HepG2 (cell line): ENCODE measurements at regions not wholly inside any gene's neighbourhood (a gene's known extent, or its start where the extent isn't known, plus 50 kb on each side); places are given as distances from the start of the nearest gene placed in this dataset.
A peak's percentile ranks its signal among the peaks of the same experiment; 100 is the strongest.

Experiments
- ATAC-seq: fragments of 200-7000 bp; cut with Tn5 transposase; 3 replicates; pipeline ENCODE4 v1.9.1; 2020; ENCODE audit warnings: mild to moderate bottlenecking, moderate library complexity
- BruUV-seq: library from RNA; stranded (reverse); fragments of 400-500 nt; replicated peaks from 2 replicates; lab custom pipeline; 2021; lab: Mats Ljungman, UMichigan
- CTCF ChIA-PET: fragments of 300-600 bp; formaldehyde crosslinking; extraction: SDS; loops from one replicate; lab custom pipeline; 2021; ENCODE audit warnings: low total read pairs, inconsistent platforms, low intra/inter-chr PET ratio; lab: Yijun Ruan, JAX
- POLR2A ChIA-PET: fragments of 350-600 bp; sonication (Branson Sonifier 250); formaldehyde crosslinking; loops from one replicate; lab custom pipeline; 2020; ENCODE audit warnings: antibody characterized with exemption, inconsistent platforms; lab: Yijun Ruan, JAX
- DNase-seq: peaks from one replicate; pipeline ENCODE4 v3.0.0-alpha.2; 2015; ENCODE audit warnings: low spot score
- FAIRE-seq: peaks from 3 replicates; lab custom pipeline; 2011; peaks lifted over from hg19 to GRCh38; lab: Jason Lieb, UNC
- H2AFZ ChIP-seq: one replicate; pipeline ENCODE4 v1.6.1; 2011; ENCODE audit warnings: low read length, inconsistent platforms
- H3K27ac ChIP-seq: fragments of 300-600 bp; 3 replicates; pipeline ENCODE4 v1.8.0; 2011; ENCODE audit warnings: mixed run types, mild to moderate bottlenecking, mixed read lengths, low read length, inconsistent platforms; ENCODE audit not compliant: insufficient read depth; ENCODE audit errors: extremely low read length
- H3K27me3 ChIP-seq, 2 experiments: fragments of 200-600 bp in 1 of 2; 2 replicates in 1 of 2; 3 replicates in 1 of 2; pipeline versions ENCODE4 v1.6.0 to v1.8.0; 2011; ENCODE audit warnings: low read length in 2 of 2, mild to moderate bottlenecking in 2 of 2, moderate library complexity in 2 of 2, inconsistent platforms in 1 of 2; ENCODE audit not compliant: insufficient read depth in 2 of 2, control insufficient read depth in 1 of 2
- H3K36me3 ChIP-seq, 2 experiments: fragments of 200-600 bp in 1 of 2; replicated peaks in 1 of 2; 2 replicates in 1 of 2; 3 replicates in 1 of 2; pipeline versions ENCODE4 v1.5.1 to v1.8.0; 2011; ENCODE audit warnings: low read length in 2 of 2, inconsistent platforms in 1 of 2; ENCODE audit not compliant: insufficient read depth in 2 of 2, control insufficient read depth in 1 of 2
- H3K4me1 ChIP-seq: 2 replicates; pipeline ENCODE4 v1.5.1; 2012; ENCODE audit warnings: low read length, inconsistent platforms; ENCODE audit not compliant: insufficient read depth
- H3K4me2 ChIP-seq: 2 replicates; pipeline ENCODE4 v1.6.0; 2011; ENCODE audit warnings: low read depth, low read length, inconsistent platforms
- H3K4me3 ChIP-seq, 3 experiments: fragments of 200-600 bp in 1 of 3; sonication (generic), shearing (Covaris generic) in 1 of 3; replicated peaks in 1 of 3; 2 replicates each; pipeline ENCODE4 v1.5.1; 2011 to 2016; ENCODE audit warnings: low read length in 3 of 3, inconsistent platforms in 2 of 3, low read depth in 2 of 3, mild to moderate bottlenecking in 2 of 3, control low read depth in 1 of 3, mixed read lengths in 1 of 3; ENCODE audit not compliant: insufficient read depth in 1 of 3
- H3K79me2 ChIP-seq: one replicate; pipeline ENCODE4 v1.6.1; 2011; ENCODE audit warnings: low read length, inconsistent platforms; ENCODE audit not compliant: insufficient read depth
- H3K9ac ChIP-seq: 2 replicates; pipeline ENCODE4 v1.6.0; 2011; ENCODE audit warnings: mild to moderate bottlenecking, low read depth, low read length, inconsistent platforms; ENCODE audit not compliant: insufficient read depth
- H3K9me3 ChIP-seq: 2 replicates; pipeline ENCODE4 v1.5.1; 2012; ENCODE audit warnings: mild to moderate bottlenecking, low read length
- H4K20me1 ChIP-seq: 2 replicates; pipeline ENCODE4 v1.6.0; 2011; ENCODE audit warnings: inconsistent platforms, mild to moderate bottlenecking, low read length, moderate library complexity; ENCODE audit not compliant: insufficient read depth
- ATF7 ChIP-seq, 2 experiments: fragments of 450-650 bp in 1 of 2; sonication (generic) in 1 of 2; formaldehyde crosslinking in 1 of 2; IDR thresholded peaks; 2 replicates each; pipeline versions ENCODE4 v1.4.0 to v1.6.1; 2016 to 2020; ENCODE audit warnings: antibody characterized with exemption in 1 of 2, mild to moderate bottlenecking in 1 of 2, missing genetic modification reagents in 1 of 2
- CEBPB ChIP-seq: IDR thresholded peaks from 2 replicates; pipeline ENCODE4 v1.6.1; 2011; ENCODE audit warnings: low read depth, low read length, improper control_type of control experiment, borderline replicate concordance
- FIP1L1 ChIP-seq: fragments of 200-400 bp; formaldehyde crosslinking; IDR thresholded peaks from 2 replicates; pipeline ENCODE4 v1.6.1; 2018; ENCODE audit warnings: low read depth, mild to moderate bottlenecking, low read length, moderate library complexity, borderline replicate concordance; ENCODE audit not compliant: insufficient read depth
- GTF2F1 ChIP-seq: fragments of 150-350 bp; IDR thresholded peaks from 2 replicates; pipeline ENCODE4 v1.6.1; 2014; ENCODE audit warnings: low read length
- NKX3-1 ChIP-seq: sonication (generic); formaldehyde crosslinking; IDR thresholded peaks from 2 replicates; pipeline ENCODE4 v1.5.0; 2020; ENCODE audit warnings: missing genetic modification reagents
- RBFOX2 ChIP-seq: fragments of 200-400 bp; formaldehyde crosslinking; IDR thresholded peaks from 2 replicates; pipeline ENCODE4 v1.6.1; 2017; ENCODE audit warnings: low read depth, mild to moderate bottlenecking, low read length
- ZNF296 ChIP-seq: sonication (generic); formaldehyde crosslinking; conservative IDR thresholded peaks from 2 replicates; pipeline ENCODE4 v1.5.0; 2020; ENCODE audit warnings: mild to moderate bottlenecking, missing genetic modification reagents
- ZNF3 ChIP-seq: IDR thresholded peaks from 2 replicates; pipeline ENCODE4 v1.7.0; 2017; ENCODE audit warnings: inconsistent platforms
- ZNF326 ChIP-seq: sonication (generic); formaldehyde crosslinking; IDR thresholded peaks from 2 replicates; pipeline ENCODE4 v1.4.0; 2020; ENCODE audit warnings: missing genetic modification reagents, borderline replicate concordance
- WGBS: methylation state at CpG from one replicate; pipeline ENCODE4 v1.1.6; 2017; ENCODE audit warnings: low lambda C conversion rate; 5-methylcytosine and 5-hydroxymethylcytosine counted together
- in situ Hi-C: cut with HindIII; loops from 2 replicates; pipeline ENCODE4 v1.10.0; 2017; ENCODE audit warnings: low pct_unique_long_range_greater_than_20kb; ENCODE audit not compliant: extremely low pct_ligation_motif_present
- intact Hi-C: fragments of 100-400 bp; cut with micrococcal nuclease; formaldehyde crosslinking; loops from one replicate; pipeline ENCODE4 v1.10.0; 2022; ENCODE audit not compliant: unreplicated experiment
- TF ChIP-seq, protein P1 (sequence below): IDR thresholded peaks from 2 replicates; pipeline ENCODE4 v1.6.1; 2016; ENCODE audit warnings: low read depth, borderline replicate concordance

DNA sequence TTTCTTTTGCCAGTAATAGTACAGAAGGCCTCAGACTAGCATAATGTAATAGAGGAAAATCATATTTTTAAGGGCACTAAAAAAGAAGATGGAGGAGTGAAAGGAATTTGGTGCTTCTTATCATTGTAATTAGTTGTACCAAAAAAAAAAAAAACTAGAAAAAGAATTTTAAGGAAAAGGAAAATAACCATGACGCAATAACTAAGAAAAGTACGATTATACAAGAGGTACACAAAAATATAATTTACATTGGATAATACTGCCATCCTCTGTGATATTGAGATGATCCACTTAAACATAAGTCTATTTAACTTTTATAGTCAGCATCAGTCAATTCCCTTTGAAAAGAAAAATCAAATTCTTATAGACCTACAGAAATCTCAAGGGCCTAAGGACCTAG, 146.7 kb upstream of the IRX5 start:
- no peaks in the 10 kb centered on the region for H3K36me3 ChIP-seq
- CTCF ChIA-PET, result no interaction called here
- no peak for ATAC-seq
- BruUV-seq, result no TSS peak
- H3K4me2 ChIP-seq, result no peak overlapping the region
- no peak overlapping the region for H3K9ac ChIP-seq
- no peak for DNase-seq
- in situ Hi-C loops, result no loop called here
- H3K9me3 ChIP-seq, result peaks cover 7% of the 10 kb centered on the region; the same call in 1 of the 2 replicates
- H4K20me1 ChIP-seq, result no peaks in the 10 kb centered on the region
- POLR2A ChIA-PET, result no interaction called here
- intact Hi-C loops, result no loop called here
- no peaks in the 10 kb centered on the region for H3K27me3 ChIP-seq
- H3K79me2 ChIP-seq, result no peaks in the 10 kb centered on the region
- H3K4me3 ChIP-seq, result no peak overlapping the region
- no peak for TF ChIP-seq GTF2F1
- TF ChIP-seq CEBPB, result peak; percentile 28; the same call in 1 of the 2 replicates
- peak; percentile 53; the same call in 1 of the 2 replicates for TF ChIP-seq ATF7 (IDR thresholded peaks at IDR 0.05)
- TF ChIP-seq ATF7 (CRISPR knock-in tag; IDR thresholded peaks at IDR 0.05), result no peak
- TF ChIP-seq ZNF296, result no peak
- 49% methylated on average over 2 of the region's 2 CpGs for WGBS
- no peak overlapping the region for H2AFZ ChIP-seq
- no peak overlapping the region for H3K27ac ChIP-seq
- no peak for FAIRE-seq
- H3K4me1 ChIP-seq, result no peaks in the 10 kb centered on the region

DNA sequence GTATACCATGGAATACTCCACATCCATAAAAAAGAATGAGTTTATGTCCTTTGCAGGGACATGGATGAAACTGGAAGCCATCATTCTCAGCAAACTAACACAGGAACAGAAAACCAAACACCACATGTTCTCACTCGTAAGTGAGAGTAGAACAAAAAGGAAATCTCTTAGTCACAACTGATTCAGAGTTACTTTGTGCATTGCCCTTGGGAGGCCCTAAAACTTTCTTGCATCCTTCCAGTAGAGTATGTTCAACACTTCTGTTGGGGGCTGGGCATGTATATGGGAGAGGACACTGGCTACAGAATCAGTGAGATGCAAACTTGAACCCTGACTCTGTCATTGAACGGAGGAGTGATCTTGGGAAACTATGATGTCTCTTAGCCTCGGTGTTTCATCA, 147.4 kb upstream of the IRX5 start:
- POLR2A ChIA-PET, result no interaction called here
- in situ Hi-C loops, result no loop called here
- Histone ChIP-seq H3K9me3 (peaks cover 7% of the 10 kb centered on the region; the same call in 1 of the 2 replicates), H3K9ac (no peak overlapping the region), H3K27ac (no peak overlapping the region), H3K4me1 (no peaks in the 10 kb centered on the region), H3K4me3 (no peak overlapping the region), H3K79me2 (no peaks in the 10 kb centered on the region), H4K20me1 (no peaks in the 10 kb centered on the region), H3K27me3 (no peaks in the 10 kb centered on the region), H2AFZ (no peak overlapping the region), H3K4me2 (no peak overlapping the region), H3K36me3 (no peaks in the 10 kb centered on the region)
- intact Hi-C loops, result no loop called here
- ATAC-seq (no peak), FAIRE-seq (no peak), DNase-seq (no peak)
- TF ChIP-seq FIP1L1 (no peak), RBFOX2 (no peak), ZNF3 (no peak), ZNF326 (CRISPR knock-in tag) (no peak), NKX3-1 (no peak)
- TF ChIP-seq, protein P1, sequence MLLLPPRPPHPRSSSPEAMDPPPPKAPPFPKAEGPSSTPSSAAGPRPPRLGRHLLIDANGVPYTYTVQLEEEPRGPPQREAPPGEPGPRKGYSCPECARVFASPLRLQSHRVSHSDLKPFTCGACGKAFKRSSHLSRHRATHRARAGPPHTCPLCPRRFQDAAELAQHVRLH (CRISPR knock-in tag), result no peak
- CTCF ChIA-PET, result no interaction called here
- WGBS, result 2% methylated on average over 3 of the region's 3 CpGs
- no TSS peak for BruUV-seq
